ENCODE measurements at regions not wholly inside any gene's neighbourhood (a gene's known extent, or its start where the extent isn't known, plus 50 kb on each side); places are given as distances from the start of the nearest gene placed in this dataset.
"Not testable (repeated sequence)": the region's sequence is repeated elsewhere in the genome, so short reads cannot be mapped to it uniquely, and the experiment has no call there.

GRCh38 chr5:142246258-142246657 is 78.6 kb downstream of the SPRY4 start:
- Mint-ChIP-seq H3K27me3 (ENCODE audit: low read depth) (peaks cover 5% of the 10 kb centered on the region), H3K4me3 (no peak overlapping the region), H3K9me3 (peaks cover 5% of the 10 kb centered on the region), H3K27ac (peak overlapping the region in 2 of 3 experiments; percentile 47 to 60), H3K36me3 (ENCODE audit: low read depth) (peaks cover 4% of the 10 kb centered on the region), H3K4me1 (peaks cover 21% of the 10 kb centered on the region)
- TF ChIP-seq, protein P1, sequence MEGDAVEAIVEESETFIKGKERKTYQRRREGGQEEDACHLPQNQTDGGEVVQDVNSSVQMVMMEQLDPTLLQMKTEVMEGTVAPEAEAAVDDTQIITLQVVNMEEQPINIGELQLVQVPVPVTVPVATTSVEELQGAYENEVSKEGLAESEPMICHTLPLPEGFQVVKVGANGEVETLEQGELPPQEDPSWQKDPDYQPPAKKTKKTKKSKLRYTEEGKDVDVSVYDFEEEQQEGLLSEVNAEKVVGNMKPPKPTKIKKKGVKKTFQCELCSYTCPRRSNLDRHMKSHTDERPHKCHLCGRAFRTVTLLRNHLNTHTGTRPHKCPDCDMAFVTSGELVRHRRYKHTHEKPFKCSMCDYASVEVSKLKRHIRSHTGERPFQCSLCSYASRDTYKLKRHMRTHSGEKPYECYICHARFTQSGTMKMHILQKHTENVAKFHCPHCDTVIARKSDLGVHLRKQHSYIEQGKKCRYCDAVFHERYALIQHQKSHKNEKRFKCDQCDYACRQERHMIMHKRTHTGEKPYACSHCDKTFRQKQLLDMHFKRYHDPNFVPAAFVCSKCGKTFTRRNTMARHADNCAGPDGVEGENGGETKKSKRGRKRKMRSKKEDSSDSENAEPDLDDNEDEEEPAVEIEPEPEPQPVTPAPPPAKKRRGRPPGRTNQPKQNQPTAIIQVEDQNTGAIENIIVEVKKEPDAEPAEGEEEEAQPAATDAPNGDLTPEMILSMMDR (IDR thresholded peaks at IDR 0.05; ENCODE audit: unreplicated experiment in 3 of 3), result no peak

DNA sequence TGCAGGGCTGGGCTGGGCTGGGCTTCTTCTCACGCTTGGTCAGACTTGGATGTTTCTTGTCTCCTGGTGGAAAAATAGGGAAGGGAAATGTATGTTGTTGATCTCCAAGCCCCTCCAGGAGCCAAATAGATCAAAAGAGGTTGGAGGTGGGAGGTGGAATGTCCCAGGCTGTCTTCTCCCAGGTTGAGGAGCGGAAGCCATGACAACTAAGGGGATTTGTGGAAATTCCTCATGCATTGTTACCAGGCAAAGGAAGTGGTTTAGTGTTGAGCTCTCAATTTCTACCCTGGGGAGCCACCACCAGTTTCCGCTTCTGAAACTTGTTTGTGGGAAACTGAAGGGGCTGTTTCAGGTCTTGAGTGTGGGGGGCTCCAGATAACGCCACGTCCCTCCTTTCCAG is 79.0 kb downstream of the SPRY4 start:
- Mint-ChIP-seq H3K27me3 (ENCODE audit: low read depth) (peaks cover 5% of the 10 kb centered on the region), H3K36me3 (ENCODE audit: low read depth) (peaks cover 4% of the 10 kb centered on the region), H3K9me3 (peaks cover 5% of the 10 kb centered on the region), H3K27ac (peak overlapping the region; percentile 18 to 60 (median 47)), H3K4me3 (no peak overlapping the region), H3K4me1 (peaks cover 21% of the 10 kb centered on the region)
- TF ChIP-seq, protein P1 (IDR thresholded peaks at IDR 0.05; ENCODE audit: unreplicated experiment in 3 of 3), result no peak

DNA sequence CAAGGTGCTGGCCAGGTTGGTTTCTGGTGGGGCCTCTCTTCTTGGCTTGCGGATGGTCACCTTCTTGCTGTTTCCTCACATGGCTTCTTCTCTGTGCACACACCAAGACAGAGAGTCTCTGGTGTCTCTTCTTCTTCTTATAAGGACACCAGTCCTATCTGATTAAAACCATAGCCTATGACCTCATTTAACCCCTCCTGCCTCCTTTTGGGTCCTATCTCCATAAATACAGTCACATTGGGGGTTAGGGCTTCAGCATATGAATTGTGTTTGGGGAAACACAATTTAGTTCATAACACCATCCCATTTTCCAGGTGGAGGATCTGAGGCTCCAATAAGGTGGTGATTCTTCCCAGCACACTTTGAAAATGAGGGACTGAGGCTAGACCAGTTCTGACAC is 80.4 kb downstream of the SPRY4 start:
- TF ChIP-seq, protein P1 (IDR thresholded peaks at IDR 0.05; ENCODE audit: unreplicated experiment in 3 of 3), result no peak
- peaks cover 4% of the 10 kb centered on the region for H3K36me3 Mint-ChIP-seq (ENCODE audit: low read depth)
- peaks cover 5% of the 10 kb centered on the region for H3K27me3 Mint-ChIP-seq (ENCODE audit: low read depth)
- peaks cover 5% of the 10 kb centered on the region for H3K9me3 Mint-ChIP-seq
- no peak overlapping the region for H3K27ac Mint-ChIP-seq
- no peak overlapping the region for H3K4me3 Mint-ChIP-seq
- peaks cover 21% of the 10 kb centered on the region for H3K4me1 Mint-ChIP-seq

DNA sequence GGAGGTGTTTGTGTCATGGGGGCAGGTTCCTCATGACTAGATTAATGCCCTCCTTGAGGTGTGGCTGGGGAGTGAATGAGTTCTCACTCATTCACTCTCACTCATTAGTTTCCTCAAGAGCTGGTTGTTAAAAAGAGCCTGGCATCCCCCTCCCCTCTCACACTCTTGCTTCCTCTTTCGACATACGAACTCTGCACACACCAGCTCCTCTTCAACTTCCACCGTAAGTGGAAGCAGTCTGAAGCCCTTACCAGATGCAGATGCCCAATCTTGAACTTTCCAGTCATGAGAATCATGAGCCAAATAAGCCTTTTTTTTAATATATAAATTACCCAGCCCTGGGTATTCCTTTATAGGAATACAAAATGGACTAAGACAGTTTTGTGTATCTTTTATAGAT is 82.5 kb downstream of the SPRY4 start:
- Mint-ChIP-seq H3K4me3 (no peak overlapping the region), H3K27me3 (ENCODE audit: low read depth) (peaks cover 5% of the 10 kb centered on the region), H3K4me1 (peaks cover 8% of the 10 kb centered on the region), H3K9me3 (peaks cover 5% of the 10 kb centered on the region), H3K27ac (no peak overlapping the region), H3K36me3 (ENCODE audit: low read depth) (peaks cover 4% of the 10 kb centered on the region)
- TF ChIP-seq, protein P1 (IDR thresholded peaks at IDR 0.05; ENCODE audit: unreplicated experiment in 3 of 3), result no peak

GRCh38 chr5:142239394-142240159 is 85.2 kb downstream of the SPRY4 start:
- peaks cover 4% of the 10 kb centered on the region for H3K36me3 Mint-ChIP-seq (ENCODE audit: low read depth)
- H3K9me3 Mint-ChIP-seq, result peaks cover 5% of the 10 kb centered on the region
- H3K27ac Mint-ChIP-seq, result no peak overlapping the region
- TF ChIP-seq, protein P1 (IDR thresholded peaks at IDR 0.05; ENCODE audit: unreplicated experiment in 3 of 3), result no peak
- H3K4me3 Mint-ChIP-seq, result no peak overlapping the region
- H3K4me1 Mint-ChIP-seq, result peaks cover 9% of the 10 kb centered on the region
- H3K27me3 Mint-ChIP-seq (ENCODE audit: low read depth), result peaks cover 16% of the 10 kb centered on the region

DNA sequence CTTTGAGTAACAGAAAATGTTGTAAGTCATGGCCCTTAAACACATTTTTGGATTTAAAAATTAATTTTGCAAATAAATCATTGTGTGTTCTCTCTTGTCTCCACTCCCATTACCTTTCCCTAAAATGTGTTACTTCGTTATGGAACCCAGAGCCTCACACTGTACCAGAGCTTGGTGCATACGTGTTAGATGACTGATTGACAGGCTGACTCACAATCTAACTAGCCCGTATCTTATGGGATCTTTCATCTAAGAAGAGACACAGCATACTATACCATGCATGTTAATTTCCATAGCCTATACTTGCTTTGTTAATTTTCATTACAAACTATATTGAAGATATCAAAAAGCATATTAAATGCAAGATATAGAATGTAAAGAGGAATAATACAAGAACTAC is 87.1 kb downstream of the SPRY4 start:
- Mint-ChIP-seq H3K9me3 (no peaks in the 10 kb centered on the region), H3K4me1 (peaks cover 9% of the 10 kb centered on the region), H3K27me3 (ENCODE audit: low read depth) (peaks cover 19% of the 10 kb centered on the region), H3K4me3 (no peak overlapping the region), H3K27ac (no peak overlapping the region), H3K36me3 (ENCODE audit: low read depth) (peaks cover 4% of the 10 kb centered on the region)
- TF ChIP-seq, protein P1 (IDR thresholded peaks at IDR 0.05; ENCODE audit: unreplicated experiment in 3 of 3), result no peak

DNA sequence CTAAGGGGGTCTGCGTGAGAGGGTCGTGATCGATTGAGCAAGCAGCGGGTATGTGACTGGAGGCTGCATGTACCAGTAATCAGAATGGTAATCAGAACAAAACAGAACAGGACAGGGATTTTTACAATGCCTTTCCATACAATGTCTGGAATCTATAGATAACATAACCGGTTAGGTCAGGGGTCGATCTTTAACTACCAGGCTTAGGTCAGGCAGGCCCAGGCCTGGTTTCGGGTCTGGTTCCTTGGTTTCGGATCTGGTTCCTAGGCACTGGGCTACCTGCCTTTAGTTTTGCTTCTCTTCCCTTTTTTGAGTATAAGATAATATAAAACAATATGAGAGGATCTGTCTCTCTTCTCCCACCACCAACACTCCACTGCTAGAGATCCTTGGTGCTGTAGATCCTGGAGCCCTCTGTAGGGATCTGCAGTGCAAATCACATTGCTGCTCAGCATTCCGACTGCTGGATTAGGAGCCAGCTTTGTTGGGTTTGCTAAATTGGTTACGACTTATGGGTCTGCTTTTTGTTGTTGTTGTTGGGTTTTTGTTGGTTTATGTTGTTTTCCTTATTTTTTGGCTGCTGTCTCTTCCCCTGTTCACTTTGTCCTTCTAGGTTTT is 88.0 kb downstream of the SPRY4 start:
- H3K36me3 Mint-ChIP-seq (ENCODE audit: low read depth); H3K9me3 Mint-ChIP-seq; H3K27ac Mint-ChIP-seq; H3K4me3 Mint-ChIP-seq; H3K4me1 Mint-ChIP-seq: not testable (repeated sequence)
- H3K27me3 Mint-ChIP-seq (ENCODE audit: low read depth), result peaks cover 22% of the 10 kb centered on the region

All from nephron (organoid).